ENCODE measurements at regions not wholly inside any gene's neighbourhood (a gene's known extent, or its start where the extent isn't known, plus 50 kb on each side); places are given as distances from the start of the nearest gene placed in this dataset.

- TF ChIP-seq OTX1 (CRISPR knock-in tag; IDR thresholded peaks at IDR 0.05) = no peak
- TF ChIP-seq ZNF740 (CRISPR knock-in tag; IDR thresholded peaks at IDR 0.05) = no peak
- peak in 1 of 2 experiments; percentile 69; a peak in 2 of 4 replicates for TF ChIP-seq ZNF740 (tag; IDR thresholded peaks at IDR 0.05)
- peak; percentile 24 to 95; a peak in 3 of 4 replicates for TF ChIP-seq HDAC1 (IDR thresholded peaks at IDR 0.05)
- TF ChIP-seq ZNF444 (CRISPR knock-in tag; IDR thresholded peaks at IDR 0.05) = 0 out of 2 replicates have a peak, but pooled peaks have one; percentile 17
- peak; percentile 79 for TF ChIP-seq TAL1 (IDR thresholded peaks at IDR 0.05)
- TF ChIP-seq SETDB1 (IDR thresholded peaks at IDR 0.05; ENCODE audit: low read length) = peak; percentile 60
- no peak for TF ChIP-seq HNRNPH1 (optimal IDR thresholded peaks at IDR 0.05; ENCODE audit: low read depth, low read length)
- no peak for TF ChIP-seq ARID3B (CRISPR knock-in tag; IDR thresholded peaks at IDR 0.05; ENCODE audit: borderline replicate concordance)
- peak; percentile 97 for TF ChIP-seq L3MBTL2 (IDR thresholded peaks at IDR 0.05)
- no peak for TF ChIP-seq SFPQ (IDR thresholded peaks at IDR 0.05; ENCODE audit: low read depth, low read length)
- peak; percentile 88 for TF ChIP-seq NEUROD1 (IDR thresholded peaks at IDR 0.05; ENCODE audit: borderline replicate concordance, low read depth, low read length, partially characterized antibody)
- no peak for TF ChIP-seq SRSF7 (optimal IDR thresholded peaks at IDR 0.05; ENCODE audit: low read depth, low read length)
- TF ChIP-seq TBP (optimal IDR thresholded peaks at IDR 0.05; ENCODE audit: low read depth, low read length) = peak; percentile 39
- TF ChIP-seq FOXM1 (IDR thresholded peaks at IDR 0.05; ENCODE audit: low read depth) = peak; percentile 50; the same call in 1 of the 2 replicates
- no peak for TF ChIP-seq FOXM1 (CRISPR knock-in tag; IDR thresholded peaks at IDR 0.05; ENCODE audit: low read depth)
- no peak for TF ChIP-seq FOXK1 (CRISPR knock-in tag; IDR thresholded peaks at IDR 0.05; ENCODE audit: borderline replicate concordance)
- TF ChIP-seq USF1 (CRISPR knock-in tag; IDR thresholded peaks at IDR 0.05) = peak; percentile 75
- TF ChIP-seq GABPB1 (CRISPR knock-in tag; IDR thresholded peaks at IDR 0.05) = peak; percentile 86
- peak; percentile 87 for TF ChIP-seq ZNF766 (CRISPR knock-in tag; conservative IDR thresholded peaks at IDR 0.05)
- TF ChIP-seq ZNF263 (CRISPR knock-in tag; IDR thresholded peaks at IDR 0.05; ENCODE audit: borderline replicate concordance) = peak; percentile 67; the same call in 1 of the 2 replicates
- TF ChIP-seq MNT (conservative IDR thresholded peaks at IDR 0.05) = peak; percentile 84 to 93
Measured at GRCh38 chr20:50292591-50293283, 102.1 kb downstream of the CEBPB start (continued).

All from K562 (cell line).